Left lung (tissue), 4 donors: ENCODE measurements at regions not wholly inside any gene's neighbourhood (a gene's known extent, or its start where the extent isn't known, plus 50 kb on each side); places are given as distances from the start of the nearest gene placed in this dataset.
A peak's percentile ranks its signal among the peaks of the same experiment; 100 is the strongest.

Experiments
- ATAC-seq: fragments of 200-7000 bp; cut with Tn5 transposase; one replicate; pipeline ENCODE4 v1.9.1; 2020; ENCODE audit warnings: moderate library complexity
- DNase-seq, 4 donors: peaks; one replicate each; pipeline ENCODE4 v3.0.0-alpha.2; 2013 to 2020
- H3K27ac ChIP-seq, 2 donors: fragments of 200-600 bp; sonication (generic) in 1 of 2; one replicate each; pipeline versions ENCODE4 v1.5.0 to v1.8.0; 2020 to 2021
- H3K27me3 ChIP-seq, 2 donors: fragments of 200-600 bp; sonication (generic) in 1 of 2; one replicate each; pipeline versions ENCODE4 v1.5.0 to v1.8.0; 2020 to 2021
- H3K36me3 ChIP-seq, 2 donors: fragments of 200-600 bp; sonication (generic) in 1 of 2; one replicate each; pipeline versions ENCODE4 v1.5.0 to v1.8.0; 2020 to 2021
- H3K4me1 ChIP-seq, 2 donors: fragments of 200-600 bp; one replicate each; pipeline ENCODE4 v1.8.0; 2021
- H3K4me3 ChIP-seq, 2 donors: fragments of 200-600 bp; sonication (generic) in 1 of 2; one replicate each; pipeline versions ENCODE4 v1.5.0 to v1.8.0; 2020 to 2021; ENCODE audit warnings: mild to moderate bottlenecking in 1 of 2
- H3K9me3 ChIP-seq, 2 donors: fragments of 200-600 bp; sonication (generic) in 1 of 2; one replicate each; pipeline versions ENCODE4 v1.5.0 to v1.8.0; 2020 to 2021
- intact Hi-C, 2 donors: fragments of 100-400 bp; cut with DNase I; formaldehyde crosslinking; loops; one replicate each; pipeline versions ENCODE4 v1.11.2 to v1.14.2; 2022
- TF ChIP-seq, protein P1 (sequence below), 2 donors: fragments of 200-600 bp; sonication (generic) in 1 of 2; IDR thresholded peaks; one replicate each; pipeline versions ENCODE4 v1.5.0 to v1.8.0; 2021; ENCODE audit warnings: antibody characterized with exemption in 2 of 2
- donor health status: DM: no; HTN: yes; CAD: no.
- donor health status: DM: no; HTN: no; CAD: no.

DNA sequence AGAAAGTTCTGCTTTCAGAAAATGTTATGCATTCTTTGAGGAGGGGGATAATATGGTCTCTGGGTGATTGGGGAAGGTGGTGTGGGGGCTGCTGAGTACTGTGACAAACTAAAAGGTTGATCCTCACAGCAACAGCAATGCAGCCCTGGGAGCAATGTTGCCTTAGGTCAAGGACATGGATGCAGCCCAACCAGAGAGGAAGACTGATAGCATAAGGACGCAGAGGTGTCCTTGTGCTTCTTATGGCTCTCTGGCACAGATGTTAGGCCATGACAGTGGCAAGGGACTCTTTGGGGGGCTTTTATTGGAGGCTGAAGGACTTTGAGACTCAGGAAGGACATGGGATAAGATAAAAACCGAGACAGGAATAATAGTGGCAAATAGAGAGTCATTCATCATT, 186.2 kb upstream of the PHACTR1 start:
- DNase-seq (no peak), ATAC-seq (no peak)
- Histone ChIP-seq H3K27me3 (no peaks in the 10 kb centered on the region), H3K4me1 (no peaks in the 10 kb centered on the region), H3K9me3 (no peaks in the 10 kb centered on the region), H3K36me3 (no peaks in the 10 kb centered on the region), H3K4me3 (no peak overlapping the region), H3K27ac (no peak overlapping the region)
- intact Hi-C loops = no loop called here
- TF ChIP-seq, protein P1, sequence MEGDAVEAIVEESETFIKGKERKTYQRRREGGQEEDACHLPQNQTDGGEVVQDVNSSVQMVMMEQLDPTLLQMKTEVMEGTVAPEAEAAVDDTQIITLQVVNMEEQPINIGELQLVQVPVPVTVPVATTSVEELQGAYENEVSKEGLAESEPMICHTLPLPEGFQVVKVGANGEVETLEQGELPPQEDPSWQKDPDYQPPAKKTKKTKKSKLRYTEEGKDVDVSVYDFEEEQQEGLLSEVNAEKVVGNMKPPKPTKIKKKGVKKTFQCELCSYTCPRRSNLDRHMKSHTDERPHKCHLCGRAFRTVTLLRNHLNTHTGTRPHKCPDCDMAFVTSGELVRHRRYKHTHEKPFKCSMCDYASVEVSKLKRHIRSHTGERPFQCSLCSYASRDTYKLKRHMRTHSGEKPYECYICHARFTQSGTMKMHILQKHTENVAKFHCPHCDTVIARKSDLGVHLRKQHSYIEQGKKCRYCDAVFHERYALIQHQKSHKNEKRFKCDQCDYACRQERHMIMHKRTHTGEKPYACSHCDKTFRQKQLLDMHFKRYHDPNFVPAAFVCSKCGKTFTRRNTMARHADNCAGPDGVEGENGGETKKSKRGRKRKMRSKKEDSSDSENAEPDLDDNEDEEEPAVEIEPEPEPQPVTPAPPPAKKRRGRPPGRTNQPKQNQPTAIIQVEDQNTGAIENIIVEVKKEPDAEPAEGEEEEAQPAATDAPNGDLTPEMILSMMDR (IDR thresholded peaks at IDR 0.05) = no peak

DNA sequence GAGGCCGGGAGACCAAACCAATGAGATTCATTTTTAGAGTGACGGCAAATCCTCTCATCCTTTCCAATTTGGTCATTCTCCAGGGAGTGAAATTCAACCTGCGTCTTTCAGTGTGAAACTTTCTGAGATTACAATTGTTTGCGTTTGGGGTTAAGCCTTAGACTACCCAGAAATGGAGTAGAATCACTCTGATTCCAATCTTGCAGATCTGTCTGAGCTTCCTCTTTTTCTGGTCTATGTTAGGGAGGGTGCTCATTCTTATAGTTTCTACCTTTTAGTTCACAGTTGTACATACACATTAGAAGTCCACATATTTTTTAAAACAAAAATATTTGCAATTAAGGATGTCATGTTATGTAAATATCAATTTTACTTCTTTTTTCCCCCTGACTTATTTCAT, 183.0 kb upstream of the PHACTR1 start:
- H3K27me3 ChIP-seq = no peaks in the 10 kb centered on the region
- no peak overlapping the region for H3K27ac ChIP-seq
- ATAC-seq (no peak), DNase-seq (no peak)
- TF ChIP-seq, protein P1 (IDR thresholded peaks at IDR 0.05) = no peak
- intact Hi-C loops = no loop called here
- H3K9me3 ChIP-seq = no peaks in the 10 kb centered on the region
- H3K4me1 ChIP-seq = peaks cover 0 to 4% of the 10 kb centered on the region in 2 donors
- H3K36me3 ChIP-seq = no peaks in the 10 kb centered on the region
- no peak overlapping the region for H3K4me3 ChIP-seq

DNA sequence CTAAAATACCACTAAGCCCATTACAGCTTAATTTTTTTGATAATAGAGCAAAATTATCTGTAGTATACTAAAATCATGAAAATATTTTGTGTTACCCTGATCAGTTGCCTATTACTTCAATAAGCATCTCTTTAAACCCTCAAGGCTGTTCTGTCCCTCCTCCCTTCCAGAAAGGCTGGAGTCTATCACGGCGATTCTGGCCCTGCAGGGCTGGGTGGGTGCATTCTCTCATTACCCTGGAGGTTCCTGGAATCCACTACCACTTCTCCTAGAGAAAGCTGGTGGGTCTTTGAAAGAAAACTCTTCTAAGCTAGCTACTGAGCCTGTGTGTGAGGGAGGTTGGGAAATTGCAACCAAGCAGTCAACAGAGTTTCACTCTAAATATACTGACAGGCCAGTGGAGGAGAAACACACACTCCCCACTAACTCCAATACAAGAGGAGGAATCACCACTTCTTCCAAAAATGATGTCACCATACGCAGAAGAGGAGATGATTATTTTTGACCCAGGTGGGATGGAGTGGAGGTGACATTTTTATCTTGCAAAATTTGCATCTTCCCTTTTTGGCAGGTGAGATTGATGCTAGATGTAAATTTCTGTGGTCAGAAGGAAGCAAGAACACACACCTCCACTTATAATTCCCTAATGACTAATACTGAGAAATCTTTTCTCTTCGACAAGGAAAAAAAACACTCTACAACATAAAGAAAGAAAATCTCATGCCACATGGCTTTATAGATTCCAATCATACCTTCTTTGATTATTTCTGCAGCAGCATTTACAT, 182.3 kb upstream of the PHACTR1 start:
- H3K4me1 ChIP-seq = peaks cover 0 to 4% of the 10 kb centered on the region in 2 donors
- TF ChIP-seq, protein P1 (IDR thresholded peaks at IDR 0.05) = no peak
- H3K9me3 ChIP-seq = no peaks in the 10 kb centered on the region
- H3K36me3 ChIP-seq = no peaks in the 10 kb centered on the region
- no peaks in the 10 kb centered on the region for H3K27me3 ChIP-seq
- intact Hi-C loops = no loop called here
- no peak overlapping the region for H3K27ac ChIP-seq
- DNase-seq = no peak
- no peak for ATAC-seq
- H3K4me3 ChIP-seq = no peak overlapping the region

DNA sequence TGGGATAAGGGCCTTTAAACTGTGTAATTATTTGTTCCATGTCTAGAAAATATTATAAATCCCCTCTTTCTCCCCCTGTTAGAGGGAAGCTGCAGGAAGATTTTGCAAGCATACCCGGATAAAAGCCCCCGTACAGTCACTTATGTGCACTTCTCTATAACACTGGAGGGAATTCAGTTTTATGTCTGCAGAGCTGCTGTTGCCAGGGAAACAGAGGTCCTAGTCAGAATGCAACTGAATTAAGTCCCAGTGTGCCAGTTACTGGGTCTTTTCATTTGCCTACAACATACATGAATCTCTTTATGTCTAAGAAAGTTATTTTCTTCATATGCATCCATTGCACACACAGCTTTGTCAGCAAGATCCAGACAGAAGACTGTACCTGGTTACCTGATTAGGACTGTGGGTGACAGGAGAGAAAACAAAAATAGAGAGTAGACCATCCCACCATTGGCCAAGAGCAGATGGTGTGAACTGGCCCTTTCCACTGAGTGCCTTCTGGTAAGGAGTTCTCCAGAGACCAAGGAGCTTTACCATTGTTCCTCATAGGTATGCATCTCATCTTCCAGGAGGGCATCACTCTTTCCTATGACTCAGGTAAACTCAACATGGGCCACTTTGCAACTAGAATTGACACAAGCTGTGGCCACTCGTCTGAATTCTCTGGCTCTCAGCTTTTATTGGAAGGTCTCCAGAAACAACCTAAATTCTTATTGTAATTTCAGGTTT, 180.8 kb upstream of the PHACTR1 start:
- H3K27me3 ChIP-seq = no peaks in the 10 kb centered on the region
- intact Hi-C loops = no loop called here
- peaks cover 0 to 4% of the 10 kb centered on the region in 2 donors for H3K4me1 ChIP-seq
- no peaks in the 10 kb centered on the region for H3K36me3 ChIP-seq
- no peak overlapping the region for H3K27ac ChIP-seq
- TF ChIP-seq, protein P1 (IDR thresholded peaks at IDR 0.05) = no peak
- no peaks in the 10 kb centered on the region for H3K9me3 ChIP-seq
- ATAC-seq = peak; percentile 54
- DNase-seq = no peak
- H3K4me3 ChIP-seq = no peak overlapping the region

DNA sequence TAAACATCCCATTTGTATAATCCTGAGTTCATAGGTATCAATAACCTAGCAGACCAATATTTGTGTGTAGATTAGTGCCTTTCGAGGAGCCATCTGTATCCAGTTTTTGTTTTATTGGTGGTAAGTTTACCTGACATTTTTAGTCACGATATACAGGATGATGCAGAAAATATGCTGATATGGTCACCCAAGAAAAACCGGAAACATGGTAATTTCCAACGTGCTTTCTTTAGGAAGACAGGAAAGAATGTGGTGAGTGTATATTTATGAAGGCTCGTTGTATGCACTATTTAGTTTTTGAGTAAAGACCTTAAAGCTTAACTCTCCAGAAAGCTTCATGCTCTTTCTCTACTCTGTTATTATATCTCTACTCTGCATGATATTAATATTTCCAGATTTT, 180.2 kb upstream of the PHACTR1 start:
- intact Hi-C loops = no loop called here

More for the DNA sequence above, 180.2 kb upstream of the PHACTR1 start:
- no peak for ATAC-seq
- Histone ChIP-seq H3K4me3 (no peak overlapping the region), H3K4me1 (peaks cover 0 to 4% of the 10 kb centered on the region in 2 donors), H3K9me3 (no peaks in the 10 kb centered on the region), H3K27ac (no peak overlapping the region), H3K27me3 (no peaks in the 10 kb centered on the region), H3K36me3 (no peaks in the 10 kb centered on the region)
- TF ChIP-seq, protein P1 (IDR thresholded peaks at IDR 0.05) = no peak
- DNase-seq = no peak
